ENCODE measurements at regions not wholly inside any gene's neighbourhood (a gene's known extent, or its start where the extent isn't known, plus 50 kb on each side); places are given as distances from the start of the nearest gene placed in this dataset.

- TF ChIP-seq POLR2A (IDR thresholded peaks at IDR 0.05) (no peak), CTCF (IDR thresholded peaks at IDR 0.05) (no peak)
Measured at GRCh38 chr7:130867581-130868136, 133.7 kb upstream of the KLF14 start.

All from Peyer's patch (tissue), 4 donors.